K562 (cell line): ENCODE measurements at regions not wholly inside any gene's neighbourhood (a gene's known extent, or its start where the extent isn't known, plus 50 kb on each side); places are given as distances from the start of the nearest gene placed in this dataset.

Experiments
- ARID2 ChIP-seq: fragments of 450-650 bp; IDR thresholded peaks from 2 replicates; pipeline ENCODE4 v1.6.1; 2017; ENCODE audit warnings: antibody characterized with exemption, mild to moderate bottlenecking
- BRF2 ChIP-seq: IDR thresholded peaks from 3 replicates; pipeline ENCODE4 v1.6.1; 2011; ENCODE audit warnings: borderline replicate concordance, mild to moderate bottlenecking; ENCODE audit not compliant: insufficient read length, insufficient read depth
- DDX20 ChIP-seq: fragments of 450-650 bp; IDR thresholded peaks from 2 replicates; pipeline ENCODE4 v1.6.1; 2016; ENCODE audit warnings: missing genetic modification characterization, low read depth, mild to moderate bottlenecking, missing compliant biosample characterization, moderate library complexity
- E2F8 ChIP-seq: fragments of 450-650 bp; IDR thresholded peaks from 2 replicates; pipeline ENCODE4 v1.7.1; 2018; ENCODE audit warnings: mild to moderate bottlenecking, low read depth; ENCODE audit not compliant: partially characterized antibody
- FOXA3 ChIP-seq, 2 experiments: fragments of 450-650 bp in 1 of 2; sonication (generic) in 1 of 2; formaldehyde crosslinking; IDR thresholded peaks in 1 of 2; conservative IDR thresholded peaks in 1 of 2; 2 replicates each; pipeline versions ENCODE4 v1.4.0 to v1.8.0; 2020 to 2022; ENCODE audit warnings: mild to moderate bottlenecking in 2 of 2, missing genetic modification reagents in 1 of 2
- FOXP4 ChIP-seq: sonication (generic); formaldehyde crosslinking; IDR thresholded peaks from 2 replicates; pipeline ENCODE4 v1.8.0; 2022; ENCODE audit warnings: mild to moderate bottlenecking, missing genetic modification reagents, borderline replicate concordance
- HDAC3 ChIP-seq: fragments of 450-650 bp; IDR thresholded peaks from 2 replicates; pipeline ENCODE4 v1.6.1; 2018; ENCODE audit warnings: borderline replicate concordance, mild to moderate bottlenecking, moderate library complexity; ENCODE audit not compliant: partially characterized antibody
- LCOR ChIP-seq: sonication (generic); formaldehyde crosslinking; IDR thresholded peaks from 2 replicates; pipeline ENCODE4 v1.8.0; 2022; ENCODE audit warnings: mild to moderate bottlenecking, missing genetic modification reagents
- MCM5 ChIP-seq: fragments of 450-650 bp; IDR thresholded peaks from 2 replicates; pipeline ENCODE4 v1.6.1; 2016; ENCODE audit warnings: low read depth
- MXI1 ChIP-seq: IDR thresholded peaks from 2 replicates; pipeline ENCODE4 v1.6.1; 2011; ENCODE audit warnings: low read depth, mild to moderate bottlenecking, improper control_type of control experiment, low read length
- RHOXF2B ChIP-seq: fragments of 250-450 bp; sonication (Bioruptor Pico); conservative IDR thresholded peaks from 2 replicates; pipeline ENCODE4 v1.5.1; 2021
- SAFB2 ChIP-seq: fragments of 200-400 bp; formaldehyde crosslinking; IDR thresholded peaks from 2 replicates; pipeline ENCODE4 v1.6.1; 2018; ENCODE audit warnings: borderline replicate concordance, low read length, low read depth, moderate library complexity; ENCODE audit not compliant: severe bottlenecking
- ZNF165 ChIP-seq: fragments of 250-450 bp; sonication (Bioruptor Pico); IDR thresholded peaks from 2 replicates; pipeline ENCODE4 v1.4.0; 2020; ENCODE audit warnings: borderline replicate concordance
- ZNF24 ChIP-seq: fragments of 450-650 bp; IDR thresholded peaks from 2 replicates; pipeline ENCODE4 v1.6.1; 2016
- ZNF583 ChIP-seq: fragments of 250-450 bp; sonication (Bioruptor Pico); IDR thresholded peaks from 2 replicates; pipeline ENCODE4 v1.4.0; 2020

DNA sequence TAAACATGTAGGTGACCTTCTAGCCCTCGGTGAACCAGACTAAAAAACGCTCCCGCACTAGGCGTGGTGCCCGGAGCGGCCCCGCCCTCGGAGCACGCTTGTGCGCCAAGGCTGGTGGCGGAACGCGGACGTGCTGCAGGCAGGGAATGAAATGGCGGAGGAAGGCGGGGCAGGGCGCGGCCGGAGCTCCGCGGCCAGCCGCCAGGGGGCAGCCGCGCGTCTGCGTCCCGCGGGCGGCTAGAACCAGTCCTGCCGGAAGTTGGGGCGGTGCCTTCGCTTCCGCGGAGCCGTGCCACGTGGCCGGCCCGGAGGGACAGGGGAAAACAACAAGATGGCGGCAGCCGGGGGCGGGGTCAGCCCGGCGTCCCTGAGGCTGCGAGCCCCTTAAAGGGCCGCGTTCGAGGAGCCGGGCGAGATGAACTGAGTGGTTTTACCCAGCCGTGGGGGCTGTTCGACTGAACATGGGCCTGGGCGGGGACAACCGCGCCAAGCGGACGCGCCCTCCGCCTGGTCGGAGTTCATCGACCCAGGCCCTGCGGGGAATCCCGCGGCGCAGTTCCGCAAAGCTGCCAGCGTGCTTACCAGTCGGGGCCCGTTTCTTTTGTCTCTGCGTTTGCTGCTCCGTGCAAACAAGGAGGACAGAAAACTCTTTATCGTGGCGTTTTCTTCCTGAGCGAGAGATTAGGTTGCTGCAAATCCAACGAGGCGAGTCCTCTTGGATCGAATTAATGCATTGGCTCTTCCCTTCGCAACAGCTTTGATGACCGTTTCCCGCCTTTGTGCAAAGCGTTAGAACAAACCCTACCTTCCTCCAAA, 90.9 kb upstream of the CHD2 start (continued):
- TF ChIP-seq FOXP4 (CRISPR knock-in tag) (no peak), HDAC3 (no peak), ZNF24 (peak; percentile 64), E2F8 (peak; percentile 35), SAFB2 (no peak), ARID2 (no peak), MCM5 (no peak), ZNF583 (CRISPR knock-in tag) (no peak), DDX20 (no peak), RHOXF2B (no peak), ZNF165 (no peak), FOXA3 (CRISPR knock-in tag; conservative IDR thresholded peaks at IDR 0.05 in 1 of 2, IDR thresholded peaks at IDR 0.05 in 1 of 2) (peak in 1 of 2 experiments; percentile 28; a peak in 1 of 4 replicates), BRF2 (no peak), MXI1 (no peak; the same call in none of the 2 replicates), LCOR (no peak; the same call in 1 of the 2 replicates)
